Retina (tissue), 1 donor: ENCODE measurements at regions not wholly inside any gene's neighbourhood (a gene's known extent, or its start where the extent isn't known, plus 50 kb on each side); places are given as distances from the start of the nearest gene placed in this dataset.
"Not testable (repeated sequence)": the region's sequence is repeated elsewhere in the genome, so short reads cannot be mapped to it uniquely, and the experiment has no call there.

Experiments
- DNase-seq: peaks from one replicate; pipeline ENCODE4 v3.0.0-alpha.2; 2016

DNA sequence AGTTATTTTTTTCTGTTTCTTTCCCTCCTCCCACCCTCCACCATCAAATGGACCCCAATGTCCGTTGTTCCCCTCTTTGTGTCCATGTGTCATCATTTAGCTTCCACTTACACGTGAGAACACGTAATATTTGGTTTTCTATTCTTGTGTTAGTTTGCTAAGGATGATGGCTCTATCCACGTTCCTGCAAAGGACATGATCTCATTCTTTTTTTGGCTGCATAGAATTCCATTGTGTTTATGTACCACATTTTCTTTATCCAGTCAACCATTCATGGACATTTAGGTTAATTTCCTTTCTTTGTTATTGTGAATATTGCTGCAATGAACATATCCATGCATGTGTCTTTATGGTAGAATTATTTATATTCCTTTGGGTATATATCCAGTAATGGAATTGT lies 91.3 kb upstream of the TNP1 start:
- DNase-seq: no peak

DNA sequence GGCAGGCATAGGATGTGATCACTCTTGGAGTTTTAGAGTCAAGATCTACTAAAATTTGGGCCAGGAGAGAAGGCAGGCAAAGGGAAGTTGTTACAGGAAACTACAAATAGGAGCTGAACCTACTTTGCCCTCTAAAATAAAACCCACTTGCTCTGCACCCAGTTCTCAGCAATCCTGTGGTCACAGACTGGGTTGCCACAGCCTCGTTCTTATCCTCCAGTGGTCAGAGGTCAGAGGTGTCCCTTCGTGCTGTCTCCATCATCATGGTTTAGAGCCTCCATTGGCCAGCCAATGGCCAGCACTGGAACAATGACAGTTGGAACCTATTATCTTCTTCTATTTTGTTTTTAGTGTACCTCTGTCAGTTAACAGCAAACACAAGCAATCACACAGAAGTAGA lies 90.7 kb upstream of the TNP1 start:
- no peak for DNase-seq

DNA sequence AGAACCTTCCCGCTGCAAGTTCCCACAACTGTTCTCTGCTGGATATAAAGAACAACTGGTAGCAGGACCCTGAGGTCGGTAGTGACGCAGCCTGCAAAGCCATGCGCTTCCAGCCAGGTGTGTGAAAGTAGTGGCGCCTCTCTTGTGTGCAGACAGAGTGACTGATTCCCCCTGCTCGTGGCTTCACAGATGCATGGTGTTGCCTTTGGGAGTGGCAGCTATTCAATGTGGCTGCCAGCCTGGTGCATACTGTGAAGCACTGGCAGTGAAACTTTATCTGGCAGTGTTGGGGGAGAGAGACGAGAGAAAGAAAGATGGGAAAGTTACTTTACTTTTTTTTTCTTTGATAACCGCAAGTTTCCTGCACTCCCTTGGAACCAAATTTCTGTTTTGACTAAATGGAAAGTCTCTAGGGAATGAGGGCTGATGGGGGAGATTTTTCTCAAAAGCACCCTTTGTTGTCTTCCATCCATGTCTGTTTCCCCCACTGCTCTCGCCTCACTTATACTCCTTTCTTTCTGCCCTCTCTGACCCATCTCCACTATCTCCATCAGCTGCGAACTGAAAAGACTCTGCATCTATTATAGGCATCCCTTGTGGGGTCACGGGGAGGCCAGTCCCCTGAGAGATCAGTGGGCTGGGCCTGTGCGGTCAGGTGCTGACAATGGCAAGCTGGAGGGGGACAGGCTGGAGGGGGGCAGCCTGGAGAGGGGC lies 90.0 kb upstream of the TNP1 start:
- DNase-seq: peak; percentile 18

DNA sequence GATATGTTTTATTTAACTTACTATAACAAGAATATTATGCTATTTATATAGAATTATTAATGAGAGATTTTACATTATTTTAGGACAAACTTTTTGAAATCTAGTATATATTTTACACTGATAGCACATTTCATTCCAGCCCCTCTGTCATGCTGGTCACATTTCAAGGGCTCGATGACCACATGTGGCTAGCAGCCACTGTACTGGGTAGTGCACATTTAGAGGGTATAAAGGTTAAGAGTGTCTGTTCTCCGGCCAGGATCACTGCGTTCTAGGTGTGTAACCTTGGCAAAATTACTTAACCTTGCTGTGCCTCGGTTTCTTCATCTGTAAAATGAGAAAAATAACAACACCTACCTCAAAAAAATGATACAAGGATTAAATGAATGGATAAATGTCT lies 87.2 kb upstream of the TNP1 start:
- no peak for DNase-seq

DNA sequence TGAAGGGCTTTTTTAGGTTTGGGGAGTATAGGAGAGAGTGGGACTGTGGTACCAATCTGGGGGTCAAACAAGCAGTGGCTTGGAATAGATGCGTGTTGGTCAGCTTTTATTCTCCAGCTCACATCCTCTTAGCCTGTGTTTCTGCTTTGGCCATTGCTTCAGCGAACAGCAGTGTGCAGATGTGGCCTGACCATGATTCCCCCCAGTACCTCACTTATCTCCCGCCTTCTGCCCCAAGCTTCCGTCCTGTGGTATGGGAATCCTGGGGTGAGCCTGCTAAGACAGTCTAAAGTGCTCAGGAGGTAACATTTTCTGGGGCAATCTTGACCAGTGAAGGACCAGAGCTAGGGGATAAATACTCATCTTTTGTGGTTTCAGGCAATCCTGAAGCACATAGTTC lies 84.9 kb upstream of the TNP1 start:
- no peak for DNase-seq

DNA sequence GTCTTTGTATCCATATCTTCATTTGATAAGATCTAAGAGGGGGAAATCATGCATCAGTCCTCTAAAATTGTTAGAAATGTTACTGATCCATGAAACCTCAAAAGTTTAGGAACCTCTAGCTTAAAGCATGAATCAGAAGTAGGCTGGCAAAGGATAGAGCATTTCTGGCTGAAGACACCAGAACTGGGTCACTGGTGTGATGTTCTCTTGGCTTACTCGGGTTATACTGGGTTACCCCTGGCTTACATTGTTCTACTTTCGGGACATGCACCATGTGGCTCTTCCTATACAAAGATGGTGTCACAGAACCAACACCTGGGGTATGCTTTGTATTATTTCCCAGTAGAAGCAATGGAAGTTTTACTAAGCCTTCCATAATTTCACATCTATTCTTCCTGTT lies 83.2 kb upstream of the TNP1 start:
- no peak for DNase-seq

DNA sequence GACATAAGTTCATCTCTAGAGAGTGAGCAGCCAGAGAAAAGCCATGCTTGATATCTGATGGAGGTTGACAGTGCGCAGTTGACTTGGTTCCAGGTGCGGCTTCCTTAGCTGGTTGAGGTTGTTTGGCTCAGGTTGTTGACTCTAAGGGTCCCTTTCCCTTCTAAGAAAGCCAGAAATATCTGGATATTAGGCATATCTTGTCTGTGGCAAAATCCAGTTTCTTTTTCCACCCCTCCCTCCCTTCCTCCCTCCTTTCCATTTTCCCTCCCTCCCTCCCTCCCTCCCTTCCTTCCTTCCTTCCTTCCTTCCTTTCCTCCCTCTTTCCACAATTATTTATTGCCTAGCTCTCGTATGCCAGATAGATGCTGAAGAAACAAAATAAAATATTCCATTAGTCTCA lies 82.6 kb upstream of the TNP1 start:
- DNase-seq: no peak

DNA sequence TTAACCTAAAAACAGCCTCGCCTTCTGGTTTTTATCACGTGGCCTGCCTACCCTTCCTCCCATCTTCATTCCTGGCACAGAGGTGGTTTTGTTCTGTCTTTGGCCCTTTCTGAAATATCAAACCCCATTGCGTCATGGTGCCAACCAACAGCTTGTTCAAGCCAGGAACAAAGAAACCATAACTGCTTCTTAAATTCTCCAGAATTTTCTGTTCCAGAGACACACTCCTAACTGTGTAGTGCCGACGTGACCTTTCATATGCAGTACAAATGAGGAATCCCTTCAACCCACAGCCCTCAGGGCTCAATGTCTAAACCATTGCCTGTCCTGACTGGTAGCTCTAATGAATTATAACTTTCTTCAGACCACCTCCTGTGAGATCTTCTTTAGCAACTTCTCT lies 82.2 kb upstream of the TNP1 start:
- DNase-seq: no peak

DNA sequence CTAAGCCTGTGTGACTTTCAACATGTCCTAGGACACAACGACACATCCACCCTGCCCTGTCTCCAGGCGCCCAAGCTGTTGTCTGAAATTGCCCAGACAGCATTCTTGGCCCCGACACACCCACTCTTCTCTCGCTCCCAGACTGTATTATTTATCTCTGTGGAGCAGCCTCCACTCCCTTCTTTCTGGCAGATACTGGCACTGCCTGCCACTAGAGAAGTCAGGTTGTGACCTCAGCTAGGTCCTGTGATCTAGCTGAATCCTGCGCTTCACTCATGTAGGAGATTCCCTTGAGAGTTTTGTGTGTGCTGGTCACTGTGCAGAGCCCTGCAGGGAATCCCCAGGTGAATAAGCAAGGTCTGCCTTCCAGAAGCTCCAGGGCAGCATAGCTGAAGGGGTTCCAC lies 77.1 kb upstream of the TNP1 start:
- DNase-seq: peak; percentile 25

DNA sequence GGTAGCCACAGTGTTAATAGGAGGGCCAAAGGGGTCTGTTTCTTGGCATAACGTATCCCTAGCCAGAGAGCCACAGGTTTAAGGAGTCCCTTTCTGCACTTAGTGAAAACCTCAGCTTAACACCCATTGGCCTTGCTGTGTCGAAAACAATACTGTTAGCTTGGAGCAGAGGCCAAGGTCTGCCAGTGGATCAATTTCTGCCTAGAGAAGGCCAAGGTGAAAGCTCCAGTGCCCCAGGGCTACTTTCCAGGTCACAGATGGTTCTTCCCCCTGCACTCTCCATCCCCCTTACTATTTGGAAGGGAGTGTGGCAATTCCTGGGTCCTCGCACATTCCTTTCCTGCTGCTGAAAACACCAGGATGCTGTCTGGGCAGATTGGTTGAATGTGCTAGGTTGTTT lies 74.8 kb upstream of the TNP1 start:
- no peak for DNase-seq

DNA sequence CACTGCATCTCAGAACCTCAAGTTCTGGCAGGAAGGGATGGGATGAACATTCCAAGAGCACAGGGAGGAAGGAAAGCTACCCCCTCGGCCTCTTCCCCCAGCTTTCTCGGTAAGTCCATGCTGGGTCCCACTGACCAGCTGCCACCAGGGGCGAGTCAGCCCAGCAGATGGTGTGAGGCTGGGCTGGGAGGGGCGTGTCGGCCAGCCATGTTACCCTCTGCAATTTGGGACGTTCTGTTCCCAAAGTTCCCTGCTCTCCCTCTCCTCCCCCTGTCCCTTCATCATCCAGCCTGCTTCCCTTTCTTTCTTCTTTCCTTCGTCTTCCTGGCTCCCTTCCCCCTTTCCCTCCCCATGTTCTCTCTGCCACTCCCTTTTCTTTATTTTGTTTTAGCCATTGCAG lies 74.3 kb upstream of the TNP1 start:
- DNase-seq: no peak

DNA sequence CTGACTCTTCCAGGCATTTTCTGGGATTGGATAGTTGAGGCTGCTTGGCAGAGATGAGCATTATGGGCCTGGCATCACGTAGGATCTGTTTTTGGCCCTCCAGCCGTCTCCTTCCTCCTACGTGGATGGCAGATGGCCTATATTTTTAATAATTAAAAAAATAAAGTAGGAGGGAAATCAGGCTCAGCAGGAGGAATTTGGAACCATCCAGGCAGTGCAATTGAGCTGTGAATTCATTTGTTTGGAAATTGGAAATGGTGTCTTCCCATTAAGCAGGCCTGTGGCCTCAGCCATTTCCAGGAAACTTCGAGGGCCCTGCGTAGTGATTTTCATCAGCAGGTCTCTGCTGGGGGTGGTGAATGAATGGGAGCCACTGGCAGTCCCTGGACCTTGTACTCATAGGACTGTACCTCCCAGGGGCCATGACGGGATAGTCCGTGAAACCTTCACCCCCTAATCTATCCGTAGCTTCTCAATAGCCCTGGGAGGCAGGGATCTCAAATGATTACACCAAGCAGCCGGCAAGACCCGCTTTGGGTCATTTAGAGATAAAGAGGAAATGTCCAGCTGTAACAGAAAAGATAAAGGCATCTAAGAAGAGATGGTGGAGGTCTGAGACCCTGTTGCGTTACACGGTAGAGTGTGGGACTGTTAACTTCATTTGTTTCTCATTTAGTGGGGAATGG lies 73.1 kb upstream of the TNP1 start:
- DNase-seq: no peak

DNA sequence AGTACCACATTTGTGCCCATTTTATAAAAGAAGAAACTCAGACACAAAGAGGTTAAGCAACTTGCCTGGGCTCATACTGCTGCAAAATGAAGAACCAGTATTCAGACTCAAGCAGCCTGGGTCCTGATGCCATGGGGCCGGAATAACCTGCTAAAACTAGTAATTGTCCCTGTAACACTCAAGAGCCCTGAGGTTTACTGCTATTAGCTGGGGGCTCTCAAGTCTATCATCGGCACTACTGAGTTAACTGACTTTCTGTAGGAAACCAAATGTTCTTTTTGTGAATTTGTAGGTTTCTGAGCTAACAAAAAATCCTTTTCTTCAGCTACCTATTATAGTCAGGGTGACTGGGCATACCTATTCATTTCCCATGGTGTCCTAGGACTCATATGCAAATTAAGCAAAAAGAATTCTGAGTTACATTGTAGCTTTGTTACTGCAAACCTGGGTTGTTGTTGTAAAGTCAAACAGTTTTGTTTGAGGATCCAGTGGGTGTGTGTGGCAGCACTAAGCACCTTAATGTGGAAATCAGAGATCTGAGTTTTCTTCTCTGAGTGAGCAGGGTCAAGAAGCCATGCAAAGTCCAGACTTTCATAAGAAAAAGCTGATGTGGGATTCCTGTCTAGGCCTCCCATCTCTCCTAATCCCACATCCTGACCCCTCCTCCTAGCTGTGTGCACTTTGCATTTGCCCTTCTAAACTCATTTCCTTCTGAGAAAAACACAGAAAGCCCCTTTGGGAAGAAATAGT lies 72.4 kb upstream of the TNP1 start:
- no peak for DNase-seq

DNA sequence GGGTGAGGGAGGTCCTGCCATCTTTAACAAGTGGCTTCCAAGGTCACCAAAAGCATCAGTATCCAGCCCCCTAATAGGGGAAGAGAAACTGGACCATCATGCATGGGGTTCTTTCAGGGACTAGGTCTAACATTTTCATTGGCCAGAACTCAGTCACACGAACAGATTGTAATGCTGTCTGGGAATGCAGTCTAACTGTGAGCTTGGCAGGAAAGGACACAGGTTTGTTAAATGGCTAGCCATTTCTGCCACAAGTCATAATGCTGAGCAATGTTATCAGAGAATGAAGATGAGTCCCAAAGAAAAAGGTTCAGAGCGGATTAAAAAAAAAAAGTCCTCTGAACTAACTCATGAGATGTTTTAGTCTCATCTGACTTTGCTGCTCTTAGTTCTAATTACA lies 70.9 kb upstream of the TNP1 start:
- DNase-seq: no peak

DNA sequence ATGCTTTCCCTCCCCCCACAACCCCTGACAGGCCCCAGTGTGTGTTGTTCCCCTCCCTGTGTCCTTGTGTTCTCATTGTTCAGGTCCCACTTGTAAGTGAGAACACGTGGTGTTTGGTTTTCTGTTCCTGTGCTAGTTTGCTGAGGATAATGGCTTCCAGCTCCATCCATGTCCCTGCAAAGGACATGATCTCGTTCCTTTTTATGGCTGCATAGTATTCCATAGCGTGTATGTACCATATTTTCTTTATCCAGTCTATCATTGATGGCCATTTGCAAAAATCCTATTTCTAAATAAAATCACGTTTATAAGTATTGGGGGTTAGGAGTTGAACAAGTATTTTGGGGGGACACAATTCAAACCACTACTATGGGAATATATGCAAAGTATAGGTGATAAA lies 69.5 kb upstream of the TNP1 start:
- not testable (repeated sequence) for DNase-seq

DNA sequence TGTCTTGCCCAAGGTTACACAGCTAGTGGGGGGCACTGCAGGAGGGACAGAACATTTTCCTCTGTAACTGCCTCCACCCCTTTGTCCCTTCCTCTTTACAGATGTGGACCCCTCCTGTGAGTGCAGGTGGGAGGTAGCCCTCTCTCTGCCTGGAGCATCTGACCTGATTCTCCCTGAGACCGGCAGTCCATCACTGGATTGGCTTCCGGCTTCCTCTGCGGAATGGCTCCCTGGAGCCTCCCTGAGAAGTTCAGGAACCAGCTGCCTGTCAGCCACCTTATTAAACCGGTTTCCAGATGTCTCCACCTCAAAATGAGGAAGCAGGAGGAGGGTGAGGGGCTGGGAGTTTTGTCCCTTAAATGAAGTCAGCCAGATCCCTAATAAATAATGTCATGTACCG lies 67.3 kb upstream of the TNP1 start:
- no peak for DNase-seq

DNA sequence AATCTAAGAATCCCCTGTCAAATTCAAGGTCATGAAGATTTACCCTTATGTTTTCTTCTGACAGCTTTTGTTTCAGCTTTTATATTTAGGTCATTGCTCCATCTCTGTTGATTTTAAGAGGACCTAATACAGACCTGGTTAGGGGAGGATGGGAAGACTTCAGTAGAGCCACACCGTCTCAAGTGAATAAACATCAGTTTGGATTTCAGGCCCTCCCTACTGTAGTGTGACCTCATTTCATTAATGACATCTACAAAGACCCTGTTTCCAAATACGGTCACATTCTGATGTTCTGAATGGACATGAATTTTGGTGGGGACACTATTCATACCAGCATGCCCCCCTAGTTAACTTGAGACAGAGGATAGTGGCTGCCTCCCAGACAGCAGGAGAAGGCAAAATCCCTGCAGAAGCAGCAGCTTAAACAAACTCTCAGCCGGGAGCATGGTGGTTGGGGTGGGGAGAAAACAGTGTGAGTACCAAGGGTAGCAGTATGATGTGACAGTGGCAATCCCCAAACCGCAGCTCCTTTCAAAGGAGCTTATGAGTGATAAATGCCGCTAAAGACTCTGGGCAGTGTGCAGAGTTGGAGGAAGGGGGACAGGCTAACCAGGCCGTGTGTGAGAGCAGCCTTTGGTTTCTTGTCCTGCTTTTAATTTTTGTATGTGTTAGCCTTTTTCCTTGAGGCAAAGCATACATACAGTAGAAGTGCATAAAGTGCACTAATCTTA lies 65.9 kb upstream of the TNP1 start:
- DNase-seq: peak; percentile 38

DNA sequence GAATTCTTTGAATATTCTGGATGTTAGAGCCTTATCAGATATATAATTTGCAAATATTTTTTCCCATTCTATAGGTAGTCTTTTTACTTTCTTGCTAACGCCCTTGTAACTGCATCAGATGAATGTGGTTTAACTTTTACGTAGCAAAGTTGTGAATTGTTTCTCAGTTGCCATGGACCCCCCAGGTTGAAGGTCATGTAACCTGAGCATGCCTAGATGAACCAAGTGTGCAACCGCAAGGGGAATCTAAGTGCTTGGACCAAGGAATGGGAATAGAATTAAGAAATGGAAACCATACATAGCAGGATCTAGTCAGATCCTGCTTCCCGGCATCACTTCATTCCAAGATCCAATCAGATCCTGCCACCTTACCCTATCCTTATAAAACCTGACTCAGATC lies 65.1 kb upstream of the TNP1 start:
- no peak for DNase-seq

DNA sequence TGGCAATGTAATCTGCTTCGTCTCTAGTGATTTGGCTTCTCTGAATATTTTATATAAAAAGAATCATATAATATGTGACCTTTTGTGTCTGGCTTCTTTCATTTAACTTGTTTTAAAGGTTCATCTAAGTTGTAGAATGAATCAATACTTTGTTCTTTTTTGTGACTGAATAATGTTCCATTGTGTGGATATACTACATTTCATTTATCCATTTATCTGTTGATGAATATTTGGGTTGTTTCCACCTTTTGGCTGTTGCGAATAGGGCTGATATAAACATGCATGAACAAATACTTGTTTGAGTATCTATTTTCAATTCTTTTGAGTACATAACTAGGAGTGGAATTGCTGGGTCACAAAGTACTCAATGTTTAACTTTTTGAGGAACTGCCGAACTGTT lies 63.8 kb upstream of the TNP1 start:
- no peak for DNase-seq

DNA sequence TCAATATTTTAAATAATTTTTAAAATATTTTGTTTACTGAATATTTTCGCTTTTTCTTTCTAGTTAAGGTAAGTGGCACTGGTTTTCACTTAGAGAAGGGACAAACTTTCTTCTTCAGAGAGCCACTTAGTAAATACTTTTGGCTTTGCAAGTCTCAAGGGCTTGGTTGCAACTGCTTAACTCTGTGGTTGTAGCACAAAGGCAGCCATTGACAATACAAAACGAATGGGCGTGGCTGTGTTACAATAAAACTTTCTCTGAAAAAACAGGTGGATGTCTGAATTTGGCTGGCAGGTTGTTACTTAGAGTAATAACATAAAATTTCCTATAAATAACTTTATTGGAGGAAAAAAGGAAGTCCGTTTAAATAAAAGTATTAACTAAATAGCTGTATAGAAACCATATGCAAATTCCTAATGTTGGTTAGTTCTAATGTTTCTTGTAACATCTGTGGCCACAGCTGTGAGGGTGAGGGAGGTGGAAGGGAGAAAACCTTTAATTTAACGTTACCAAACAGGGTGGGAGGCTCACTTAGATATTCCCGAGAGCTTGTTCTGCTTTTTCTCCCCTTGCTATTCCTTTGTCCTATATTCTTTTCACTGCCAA lies 62.4 kb upstream of the TNP1 start:
- DNase-seq: no peak

DNA sequence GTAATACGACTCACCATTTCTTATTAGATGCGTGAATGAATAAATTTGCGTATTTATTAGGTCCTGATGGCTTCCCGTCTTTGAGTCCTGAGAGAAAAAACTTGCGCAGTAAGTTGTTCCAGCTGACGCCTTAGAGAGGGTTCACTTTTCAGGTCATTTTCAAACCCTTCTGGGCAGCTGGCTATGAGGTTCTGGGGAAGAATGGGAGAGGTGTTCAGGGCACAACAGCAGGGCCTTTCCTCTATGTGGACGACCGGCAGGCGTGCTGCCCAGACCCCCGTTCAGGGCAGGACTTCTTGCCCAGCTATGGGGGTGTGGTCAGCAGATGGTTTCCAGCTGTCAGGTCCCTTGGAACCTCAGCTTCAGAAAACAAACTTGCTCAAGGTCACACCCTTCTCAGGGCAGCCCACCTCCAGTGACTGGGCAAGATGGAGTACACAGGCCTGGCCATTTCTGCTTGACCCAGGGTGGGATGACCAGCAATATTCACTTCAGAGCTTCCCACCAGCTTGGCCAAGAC lies 61.1 kb upstream of the TNP1 start:
- no peak for DNase-seq

DNA sequence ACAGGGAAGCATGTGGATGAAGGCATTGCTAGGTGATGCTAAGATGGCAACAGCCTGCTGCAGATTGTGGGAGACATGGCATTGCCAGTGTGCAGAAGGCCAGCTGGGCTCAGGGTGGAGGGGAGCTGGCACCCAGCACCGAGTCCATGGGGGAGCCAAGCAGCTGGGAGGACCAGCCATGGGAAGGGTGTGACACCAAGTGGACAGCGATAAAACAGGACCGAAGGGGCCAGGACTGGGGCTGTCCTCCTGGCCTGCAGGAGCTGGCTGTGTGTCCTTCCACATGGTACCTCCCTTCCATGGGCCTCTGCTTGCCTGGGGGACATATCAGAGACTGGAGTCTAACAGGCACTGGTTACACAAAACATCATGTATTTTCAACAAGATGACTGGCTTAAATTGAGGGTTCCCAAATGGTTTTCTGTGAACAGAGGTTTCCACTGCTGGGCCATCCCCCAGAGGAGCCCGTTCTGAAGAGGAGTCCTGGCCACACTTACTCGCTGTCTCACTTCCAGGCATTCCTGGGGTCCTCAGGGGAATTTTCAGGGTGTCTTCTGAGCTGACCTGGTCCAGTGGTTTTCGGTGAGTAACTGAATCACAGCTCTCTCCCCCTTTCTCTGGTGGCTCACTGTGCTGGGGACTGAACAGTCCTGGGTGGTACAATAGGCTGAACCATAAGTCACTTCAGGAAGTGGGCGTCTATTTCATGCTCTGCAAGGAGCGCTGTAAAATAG lies 60.4 kb upstream of the TNP1 start:
- no peak for DNase-seq
